GM03348 (cell line): ENCODE measurements at regions not wholly inside any gene's neighbourhood (a gene's known extent, or its start where the extent isn't known, plus 50 kb on each side); places are given as distances from the start of the nearest gene placed in this dataset.

Experiments
- DNase-seq: peaks from one replicate; pipeline ENCODE4 v3.0.0; 2012; ENCODE audit warnings: low spot score

- no peak for DNase-seq
Measured at GRCh38 chr12:91441993-91442952, 259.7 kb upstream of the DCN start.

- no peak for DNase-seq
Measured at GRCh38 chr12:91441246-91441645, 258.6 kb upstream of the DCN start.

GRCh38 chr12:91434081-91434480 is 251.5 kb upstream of the DCN start:
- DNase-seq, result no peak

- DNase-seq, result no peak
Measured at GRCh38 chr12:91432755-91433154, 250.1 kb upstream of the DCN start.

- no peak for DNase-seq
Measured at GRCh38 chr12:91432089-91432488, 249.5 kb upstream of the DCN start.

- no peak for DNase-seq
Measured at GRCh38 chr12:91424506-91424905, 241.9 kb upstream of the DCN start.

- no peak for DNase-seq
Measured at GRCh38 chr12:91423693-91424050, 241.1 kb upstream of the DCN start.

GRCh38 chr12:91422811-91423692 is 240.4 kb upstream of the DCN start:
- no peak for DNase-seq

- no peak for DNase-seq
Measured at GRCh38 chr12:91422127-91422526, 239.5 kb upstream of the DCN start.

- no peak for DNase-seq
Measured at GRCh38 chr12:91419809-91420208, 237.2 kb upstream of the DCN start.

- no peak for DNase-seq
Measured at GRCh38 chr12:91418221-91419090, 235.8 kb upstream of the DCN start.

GRCh38 chr12:91417650-91418049 is 235.0 kb upstream of the DCN start:
- no peak for DNase-seq

- no peak for DNase-seq
Measured at GRCh38 chr12:91414636-91415035, 232.0 kb upstream of the DCN start.

- DNase-seq, result peak; percentile 11
Measured at GRCh38 chr12:91413581-91414546, 231.2 kb upstream of the DCN start.

GRCh38 chr12:91406920-91407341 is 224.3 kb upstream of the DCN start:
- DNase-seq, result no peak

- DNase-seq, result no peak
Measured at GRCh38 chr12:91404441-91404840, 221.8 kb upstream of the DCN start.

GRCh38 chr12:91401190-91401589 is 218.6 kb upstream of the DCN start:
- DNase-seq, result no peak

- no peak for DNase-seq
Measured at GRCh38 chr12:91400271-91400670, 217.7 kb upstream of the DCN start.

- DNase-seq, result no peak
Measured at GRCh38 chr12:91397866-91398532, 215.4 kb upstream of the DCN start.

- no peak for DNase-seq
Measured at GRCh38 chr12:91396293-91396692, 213.7 kb upstream of the DCN start.
